ENCODE measurements at regions not wholly inside any gene's neighbourhood (a gene's known extent, or its start where the extent isn't known, plus 50 kb on each side); places are given as distances from the start of the nearest gene placed in this dataset.

GRCh38 chr3:94372026-94372425 lies 309.2 kb downstream of the NSUN3 start:
- no peak overlapping the region for H2AK5ac ChIP-seq (ENCODE audit: low read depth, low read length)
- H4K20me1 ChIP-seq (replicated peaks in 1 of 2; ENCODE audit: control insufficient read depth in 1 of 2, insufficient read depth in 2 of 2, low read length in 2 of 2): no peaks in the 10 kb centered on the region
- no peak overlapping the region for H2AFZ ChIP-seq (ENCODE audit: low read length)
- no peak overlapping the region for H3K23ac ChIP-seq (ENCODE audit: insufficient read length)
- H4K5ac ChIP-seq (ENCODE audit: insufficient read length, low read depth, low read length): no peak overlapping the region
- CTCF ChIA-PET (ENCODE audit: partially characterized antibody): no interaction called here
- no peak overlapping the region for H3K14ac ChIP-seq (ENCODE audit: insufficient read length)
- no peak overlapping the region for H3K9ac ChIP-seq (replicated peaks in 1 of 4; ENCODE audit: extremely low read depth in 1 of 4, low read depth in 3 of 4, low read length in 3 of 4)
- H3K23me2 ChIP-seq (ENCODE audit: low read depth, low read length): no peaks in the 10 kb centered on the region
- H3K27ac ChIP-seq (ENCODE audit: low read depth, low read length): no peak overlapping the region
- no peak overlapping the region for H2BK120ac ChIP-seq (replicated peaks; ENCODE audit: low read depth, low read length)
- no peak overlapping the region for H2BK20ac ChIP-seq (ENCODE audit: low read length)
- peaks cover 0 to 4% (median under 1%) of the 10 kb centered on the region in 4 experiments; a peak in 3 of 7 replicates for H3K4me1 ChIP-seq (replicated peaks in 1 of 4; ENCODE audit: control insufficient read depth in 3 of 4, insufficient read depth in 4 of 4, low read length in 3 of 4)
- H3K4me2 ChIP-seq (ENCODE audit: insufficient read depth in 1 of 2, low read depth in 2 of 2, low read length in 2 of 2): no peak overlapping the region
- no peaks in the 10 kb centered on the region for H3K9me3 ChIP-seq (ENCODE audit: insufficient read depth in 2 of 2, low read depth in 1 of 2, low read length in 1 of 2)
- TF ChIP-seq CEBPB (IDR thresholded peaks at IDR 0.05; ENCODE audit: low read depth, low read length): no peak
- TF ChIP-seq CBX5 (IDR thresholded peaks at IDR 0.05; ENCODE audit: low read depth, low read length): no peak
- TF ChIP-seq CHD1 (IDR thresholded peaks at IDR 0.05; ENCODE audit: low read depth, low read length): no peak
- no peak for TF ChIP-seq SIX5 (IDR thresholded peaks at IDR 0.05; ENCODE audit: low read depth, low read length)
- no peak for TF ChIP-seq JUN (IDR thresholded peaks at IDR 0.05; ENCODE audit: low read depth, low read length)
- no peak for TF ChIP-seq KDM5A (IDR thresholded peaks at IDR 0.05; ENCODE audit: low read length)
- no peak for TF ChIP-seq NANOG (IDR thresholded peaks at IDR 0.05; ENCODE audit: insufficient read depth, low read depth, low read length, poor library complexity, severe bottlenecking)
- TF ChIP-seq TEAD4 (IDR thresholded peaks at IDR 0.05; ENCODE audit: low read depth, low read length): no peak
- no peak for TF ChIP-seq CHD2 (IDR thresholded peaks at IDR 0.05; ENCODE audit: low read length)
- TF ChIP-seq TAF1 (IDR thresholded peaks at IDR 0.05; ENCODE audit: low read depth, low read length): no peak
- no peaks in the 10 kb centered on the region for H3K27me3 ChIP-seq (replicated peaks in 1 of 4; ENCODE audit: control insufficient read depth in 3 of 4, extremely low read depth in 1 of 4, insufficient read depth in 3 of 4, low read length in 3 of 4)
- no peak overlapping the region for H4K91ac ChIP-seq (replicated peaks; ENCODE audit: insufficient read length, low read length)
- H2BK5ac ChIP-seq (ENCODE audit: low read depth, low read length): no peak overlapping the region
- no peaks in the 10 kb centered on the region for H3K79me1 ChIP-seq (ENCODE audit: low read depth, low read length)
- no peaks in the 10 kb centered on the region for H3K79me2 ChIP-seq (ENCODE audit: control insufficient read depth in 1 of 2, insufficient read depth in 2 of 2, low read length in 2 of 2)
- POLR2A ChIA-PET (ENCODE audit: partially characterized antibody): no interaction called here
- H4K8ac ChIP-seq (ENCODE audit: extremely low read depth, insufficient read depth, low read length): no peak overlapping the region
- H2BK15ac ChIP-seq (ENCODE audit: low read length): no peak overlapping the region
- H3K56ac ChIP-seq (replicated peaks; ENCODE audit: insufficient read length, low read depth, low read length): no peak overlapping the region
- no peak overlapping the region for H2BK12ac ChIP-seq (ENCODE audit: low read depth, low read length)
- H3K4me3 ChIP-seq (ENCODE audit: extremely low read depth in 1 of 4, insufficient read depth in 2 of 4, low read depth in 3 of 4, low read length in 4 of 4): no peak overlapping the region
- no peaks in the 10 kb centered on the region for H3K36me3 ChIP-seq (ENCODE audit: control insufficient read depth in 2 of 4, insufficient read depth in 4 of 4, low read length in 3 of 4)
- no peak overlapping the region for H3K18ac ChIP-seq (ENCODE audit: extremely low read depth, low read length)
- FAIRE-seq: no peak
- no peak overlapping the region for H3K4ac ChIP-seq (replicated peaks; ENCODE audit: insufficient read length, low read depth, low read length)
- no peak for DNase-seq (ENCODE audit: low read depth in 1 of 2, low spot score in 2 of 2)

All from H1 (cell line).